Mucosa of gallbladder (tissue), 1 donor: ENCODE measurements at regions not wholly inside any gene's neighbourhood (a gene's known extent, or its start where the extent isn't known, plus 50 kb on each side); places are given as distances from the start of the nearest gene placed in this dataset.

Experiments used
- DNase-seq: peaks from one replicate; pipeline ENCODE4 v3.0.0-alpha.2; 2020; ENCODE audit warnings: low spot score
- donor health status: DM: no; HTN: no; CAD: no.

- DNase-seq = no peak
Observed at GRCh38 chr5:57335092-57335660, 147.4 kb downstream of the ACTBL2 start.

GRCh38 chr5:57334475-57334874 lies 148.1 kb downstream of the ACTBL2 start:
- no peak for DNase-seq

- no peak for DNase-seq
Observed at GRCh38 chr5:57332361-57332760, 150.2 kb downstream of the ACTBL2 start.

- DNase-seq = peak; percentile 46
Observed at GRCh38 chr5:57327561-57328367, 153.9 kb downstream of the GPBP1 start.

GRCh38 chr5:57325678-57326397 lies 152.0 kb downstream of the GPBP1 start:
- DNase-seq = no peak

GRCh38 chr5:57324861-57325260 lies 151.0 kb downstream of the GPBP1 start:
- no peak for DNase-seq

- DNase-seq = no peak
Observed at GRCh38 chr5:57324181-57324580, 150.3 kb downstream of the GPBP1 start.

GRCh38 chr5:57320582-57320981 lies 146.7 kb downstream of the GPBP1 start:
- no peak for DNase-seq

- DNase-seq = no peak
Observed at GRCh38 chr5:57319628-57320027, 145.8 kb downstream of the GPBP1 start.

- DNase-seq = no peak
Observed at GRCh38 chr5:57318251-57318650, 144.4 kb downstream of the GPBP1 start.

- DNase-seq = no peak
Observed at GRCh38 chr5:57317341-57317740, 143.5 kb downstream of the GPBP1 start.

- peak; percentile 67 for DNase-seq
Observed at GRCh38 chr5:57316798-57317327, 143.0 kb downstream of the GPBP1 start.

- DNase-seq = no peak
Observed at GRCh38 chr5:57315941-57316340, 142.1 kb downstream of the GPBP1 start.
